ENCODE measurements at regions not wholly inside any gene's neighbourhood (a gene's known extent, or its start where the extent isn't known, plus 50 kb on each side); places are given as distances from the start of the nearest gene placed in this dataset.

DNA sequence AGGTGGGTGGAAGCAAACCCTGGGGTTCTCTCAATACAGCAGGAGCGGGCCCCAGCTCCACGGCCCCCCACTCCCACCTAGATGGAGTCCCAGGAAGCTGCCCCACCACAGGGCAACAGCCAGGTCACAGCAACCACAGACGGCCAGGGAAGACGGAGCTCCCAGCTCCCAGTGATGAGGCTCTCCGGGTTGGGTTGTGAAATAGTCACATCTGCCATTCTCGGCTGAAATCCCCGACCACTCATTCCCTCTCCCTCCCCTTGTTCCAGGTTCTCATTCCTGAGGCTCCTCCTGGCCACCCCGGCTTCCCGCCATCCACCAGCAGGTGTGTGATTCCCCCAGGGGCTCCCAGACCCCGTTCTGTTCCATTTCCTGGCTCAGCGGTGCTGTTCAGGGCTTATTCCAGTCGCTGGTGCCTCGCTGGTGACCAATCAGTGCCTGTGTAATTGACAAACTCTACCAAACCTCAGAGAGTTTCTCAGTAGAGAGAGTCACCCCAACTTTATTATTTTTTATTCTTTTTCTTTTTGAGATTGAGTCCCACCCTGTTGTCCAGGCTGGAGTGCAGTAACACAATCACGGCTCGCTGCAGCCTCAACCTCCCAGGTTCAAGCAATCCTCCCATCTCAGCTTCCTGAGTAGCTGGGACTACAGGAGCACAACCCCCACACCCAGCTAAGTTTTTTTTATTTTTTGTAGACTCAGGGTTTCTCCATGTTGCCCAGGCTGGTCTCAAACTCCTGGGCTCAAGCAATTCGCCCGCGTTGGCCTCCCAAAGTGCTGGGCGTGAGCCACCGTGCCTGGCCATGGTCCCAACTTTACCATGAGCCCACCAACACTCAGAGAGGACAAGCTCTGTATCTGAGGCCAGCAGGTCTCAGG, 63.2 kb downstream of the SHANK2 start:
- TF ChIP-seq POLR2A (IDR thresholded peaks at IDR 0.05), result no peak
- TF ChIP-seq CTCF (IDR thresholded peaks at IDR 0.05), result no peak
- Histone ChIP-seq H3K36me3 (no peaks in the 10 kb centered on the region), H3K9me3 (no peaks in the 10 kb centered on the region), H3K27ac (no peak overlapping the region), H3K4me1 (peaks cover 0 to 8% (median 4%) of the 10 kb centered on the region in 4 donors), H3K27me3 (no peaks in the 10 kb centered on the region), H3K4me3 (no peak overlapping the region)
- WGBS (ENCODE audit: insufficient coverage, low coverage, low lambda C conversion rate, missing lambda C conversion rate), result 92% methylated on average over 8 of the region's 20 CpGs
- no peak for ATAC-seq
- intact Hi-C loops (cut with DNase I), result no loop called here
- peak in 1 of 3 donors; percentile 30 for DNase-seq

DNA sequence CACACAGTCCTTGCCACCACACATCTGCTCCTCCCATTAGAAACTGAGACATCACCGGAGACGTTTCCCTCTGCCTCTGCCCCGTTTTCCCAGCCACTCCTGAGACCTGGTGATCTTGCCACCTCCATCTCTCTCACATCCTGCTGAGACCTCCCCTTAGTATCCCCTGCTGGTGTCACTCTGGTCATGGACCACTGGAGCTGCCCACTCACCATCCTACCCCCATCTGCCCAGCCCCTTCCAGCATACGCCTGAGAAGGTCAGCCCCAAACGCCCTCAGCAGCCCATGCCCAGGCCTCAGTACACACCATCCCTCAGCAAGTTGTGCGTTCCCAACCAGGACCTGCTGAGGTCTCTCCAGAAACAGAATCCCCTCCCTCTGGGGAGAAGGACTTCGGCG, 64.3 kb downstream of the SHANK2 start:
- no peak for ATAC-seq
- no peak for TF ChIP-seq CTCF (IDR thresholded peaks at IDR 0.05)
- no peak for TF ChIP-seq POLR2A (IDR thresholded peaks at IDR 0.05)
- H3K27ac ChIP-seq, result no peak overlapping the region
- WGBS (ENCODE audit: insufficient coverage, low coverage, low lambda C conversion rate, missing lambda C conversion rate), result 95% methylated on average over 4 of the region's 8 CpGs
- intact Hi-C loops (cut with DNase I), result no loop called here
- H3K36me3 ChIP-seq, result no peaks in the 10 kb centered on the region
- no peaks in the 10 kb centered on the region for H3K4me1 ChIP-seq
- DNase-seq, result peak in 1 of 3 donors; percentile 24
- no peaks in the 10 kb centered on the region for H3K27me3 ChIP-seq
- no peak overlapping the region for H3K4me3 ChIP-seq
- H3K9me3 ChIP-seq, result no peaks in the 10 kb centered on the region

- 98% methylated on average over 5 of the region's 8 CpGs for WGBS (ENCODE audit: insufficient coverage, low coverage, low lambda C conversion rate, missing lambda C conversion rate)
- intact Hi-C loops (cut with DNase I), result no loop called here
- DNase-seq (peak in 1 of 3 donors; percentile 17), ATAC-seq (no peak)
- Histone ChIP-seq H3K4me1 (no peaks in the 10 kb centered on the region), H3K27me3 (no peaks in the 10 kb centered on the region), H3K9me3 (no peaks in the 10 kb centered on the region), H3K36me3 (no peaks in the 10 kb centered on the region), H3K4me3 (no peak overlapping the region), H3K27ac (no peak overlapping the region)
- TF ChIP-seq POLR2A (IDR thresholded peaks at IDR 0.05) (no peak), CTCF (IDR thresholded peaks at IDR 0.05) (no peak)
These were observed 65.6 kb downstream of the SHANK2 start for GRCh38 chr11:71186806-71187205.

- WGBS (ENCODE audit: insufficient coverage, low coverage, low lambda C conversion rate, missing lambda C conversion rate), result 62% methylated on average over 2 of the region's 3 CpGs
- H3K27ac ChIP-seq, result no peak overlapping the region
- no peak for ATAC-seq
- no peaks in the 10 kb centered on the region for H3K27me3 ChIP-seq
- H3K9me3 ChIP-seq, result no peaks in the 10 kb centered on the region
- TF ChIP-seq CTCF (IDR thresholded peaks at IDR 0.05), result no peak
- no peak for TF ChIP-seq POLR2A (IDR thresholded peaks at IDR 0.05)
- H3K4me3 ChIP-seq, result no peak overlapping the region
- H3K36me3 ChIP-seq, result no peaks in the 10 kb centered on the region
- intact Hi-C loops (cut with DNase I), result no loop called here
- H3K4me1 ChIP-seq, result peaks cover 0 to 3% (median under 1%) of the 10 kb centered on the region in 4 donors
- peak in 1 of 3 donors; percentile 9 for DNase-seq
These were observed 67.0 kb downstream of the SHANK2 start for GRCh38 chr11:71185411-71185810.
